ENCODE measurements at regions not wholly inside any gene's neighbourhood (a gene's known extent, or its start where the extent isn't known, plus 50 kb on each side); places are given as distances from the start of the nearest gene placed in this dataset.

DNA sequence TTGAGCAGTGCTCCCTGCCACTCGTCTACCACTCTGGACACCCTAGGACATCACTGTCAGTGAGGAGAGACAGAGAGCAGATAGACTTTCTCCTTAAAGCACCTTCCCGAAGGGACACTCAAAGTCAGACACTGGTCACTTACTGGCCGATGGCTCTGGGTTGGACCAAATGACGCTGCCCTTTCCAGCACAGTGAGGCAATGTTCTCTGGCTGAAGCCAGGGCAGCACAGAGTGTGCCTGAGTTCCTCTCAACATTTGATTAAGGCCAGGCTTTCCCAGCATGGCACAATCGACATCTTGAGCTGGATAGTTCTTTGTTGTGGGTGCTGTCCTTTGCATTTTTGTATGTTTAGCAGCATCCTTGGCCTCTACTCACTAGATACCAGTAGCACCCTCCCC is 206.2 kb downstream of the CSNK2A3 start:
- CTCF ChIA-PET: no interaction called here
- POLR2A ChIA-PET: no interaction called here

DNA sequence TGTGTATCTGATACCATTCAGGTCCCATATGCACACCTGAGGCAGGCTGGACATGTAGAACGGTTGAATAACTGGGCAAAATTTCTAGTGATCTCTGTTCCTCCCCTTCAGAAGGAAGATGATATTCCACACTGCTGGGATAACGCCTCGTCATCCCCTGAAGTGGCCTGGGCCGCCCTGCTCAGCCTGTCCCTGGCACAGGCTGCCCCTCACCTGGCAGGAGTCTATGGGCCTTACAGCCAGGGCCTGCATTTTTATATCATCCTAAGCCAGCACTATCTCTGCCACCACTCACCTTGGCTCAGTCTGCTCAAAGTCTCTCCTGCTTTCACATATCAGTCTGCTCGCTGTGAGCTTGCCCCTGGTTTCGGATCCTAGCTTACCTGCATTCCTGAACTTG is 209.2 kb downstream of the CSNK2A3 start:
- CTCF ChIA-PET: no interaction called here

DNA sequence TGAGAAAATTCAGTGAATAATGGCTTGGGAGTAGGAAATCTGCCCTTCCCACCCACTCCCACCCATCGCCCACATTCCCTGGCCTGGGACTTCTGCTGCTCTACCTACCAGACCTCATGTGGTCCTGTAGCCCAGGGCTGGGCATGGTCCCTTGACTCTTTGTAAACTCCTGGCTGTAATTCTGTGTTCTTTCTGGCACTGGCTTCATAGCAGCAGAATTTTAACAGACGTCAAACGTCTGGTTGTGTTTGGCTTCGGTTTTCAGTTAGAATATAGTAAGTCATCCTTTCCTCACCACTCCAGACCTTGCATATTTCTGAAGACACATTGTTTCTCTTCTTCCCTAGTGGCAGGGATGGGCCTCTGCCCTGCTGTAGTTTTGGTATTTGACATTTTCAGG is 210.6 kb downstream of the CSNK2A3 start:
- ChIA-PET CTCF (no interaction called here), POLR2A (no interaction called here)

More for the DNA sequence above, 209.2 kb downstream of the CSNK2A3 start:
- POLR2A ChIA-PET: no interaction called here

DNA sequence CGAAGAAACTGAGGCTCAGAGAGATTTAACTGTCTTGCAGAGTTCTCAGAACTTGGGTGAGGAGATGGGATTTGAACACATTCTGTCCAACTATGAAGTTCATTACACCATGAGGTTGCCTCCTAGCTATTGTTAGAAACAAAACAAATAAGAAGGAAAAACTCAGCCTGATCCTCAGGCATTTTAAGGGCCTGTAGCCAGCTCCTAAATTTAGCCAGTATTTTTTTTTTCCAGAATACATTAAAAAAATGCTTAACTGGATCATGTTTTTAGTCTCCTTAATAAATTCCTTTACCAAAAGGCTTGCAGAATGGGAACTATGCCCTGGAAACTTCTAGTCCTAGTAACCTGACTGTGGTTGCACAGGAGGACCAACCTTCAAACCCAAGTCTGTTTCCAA is 212.0 kb downstream of the CSNK2A3 start:
- POLR2A ChIA-PET: no interaction called here

DNA sequence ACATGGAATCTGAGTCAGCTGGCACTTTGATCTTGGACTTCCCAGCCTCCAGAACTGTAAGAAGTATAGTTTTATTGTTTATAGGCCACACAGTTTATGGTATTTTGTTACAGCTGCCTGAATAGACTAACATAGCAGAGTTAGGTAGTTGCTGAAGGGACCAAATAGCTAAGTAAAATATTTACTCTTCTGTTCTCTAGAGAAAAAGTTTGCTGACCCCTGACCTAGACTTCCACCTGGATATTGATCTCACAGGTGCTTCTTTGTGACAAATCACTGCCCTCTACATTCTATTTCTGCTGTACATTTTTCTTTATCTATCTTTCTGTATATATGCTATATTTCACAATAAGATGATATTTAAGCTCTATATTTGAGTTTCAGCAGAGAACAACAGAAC is 212.5 kb downstream of the CSNK2A3 start:
- POLR2A ChIA-PET: no interaction called here
- CTCF ChIA-PET: no interaction called here

More for the DNA sequence above, 212.0 kb downstream of the CSNK2A3 start:
- CTCF ChIA-PET: no interaction called here

DNA sequence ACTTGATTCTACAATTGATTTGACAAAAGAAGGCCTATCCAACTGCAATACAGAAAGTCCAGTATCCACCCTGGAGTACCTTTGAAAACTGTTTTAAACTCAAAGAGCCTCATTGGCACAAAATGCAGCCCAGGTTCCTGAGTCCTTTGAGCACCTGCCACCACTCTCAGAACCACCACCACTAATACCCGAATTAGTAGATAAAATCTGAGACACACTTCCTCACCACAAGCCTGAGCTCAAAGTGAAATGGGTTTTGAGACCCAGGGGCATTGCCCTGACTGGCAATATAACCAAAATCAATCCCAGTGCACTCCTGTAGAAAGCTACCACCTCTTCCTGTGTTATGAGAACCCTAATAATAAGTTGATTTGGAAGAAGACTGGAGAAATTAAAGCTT is 215.7 kb downstream of the CSNK2A3 start:
- ChIA-PET POLR2A (no interaction called here), CTCF (no interaction called here)

DNA sequence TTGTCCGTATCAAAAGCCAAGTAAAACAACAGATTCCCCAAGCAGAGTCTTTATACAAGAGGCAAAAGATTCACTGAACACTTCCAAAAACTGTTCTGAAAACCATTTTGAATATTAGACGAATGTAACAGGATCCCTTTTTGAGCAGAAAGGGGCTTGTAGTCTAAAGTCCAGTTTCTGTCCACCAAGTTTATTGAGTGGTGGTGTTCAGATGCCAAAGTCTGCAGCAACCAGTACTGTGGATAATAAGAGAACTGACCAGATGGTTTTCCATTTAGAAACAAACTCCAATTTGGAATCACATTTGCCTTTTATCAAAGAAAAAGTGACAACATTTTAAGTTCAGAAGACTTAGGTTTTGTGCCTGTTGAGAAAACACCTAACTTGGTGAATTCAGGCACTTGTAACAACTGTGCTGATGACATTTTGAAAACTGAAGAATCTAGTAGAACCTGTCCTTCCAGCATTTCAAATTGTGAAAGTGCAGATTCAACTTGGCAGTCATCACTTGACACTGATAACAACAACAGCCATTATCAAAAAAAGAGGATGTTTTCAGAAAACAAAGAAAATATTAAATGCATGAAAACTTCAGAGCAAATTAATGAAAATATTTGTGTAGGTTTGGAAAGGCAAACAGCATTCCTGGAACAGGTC is 217.1 kb downstream of the CSNK2A3 start:
- ChIA-PET POLR2A (no interaction called here), CTCF (no interaction called here)

DNA sequence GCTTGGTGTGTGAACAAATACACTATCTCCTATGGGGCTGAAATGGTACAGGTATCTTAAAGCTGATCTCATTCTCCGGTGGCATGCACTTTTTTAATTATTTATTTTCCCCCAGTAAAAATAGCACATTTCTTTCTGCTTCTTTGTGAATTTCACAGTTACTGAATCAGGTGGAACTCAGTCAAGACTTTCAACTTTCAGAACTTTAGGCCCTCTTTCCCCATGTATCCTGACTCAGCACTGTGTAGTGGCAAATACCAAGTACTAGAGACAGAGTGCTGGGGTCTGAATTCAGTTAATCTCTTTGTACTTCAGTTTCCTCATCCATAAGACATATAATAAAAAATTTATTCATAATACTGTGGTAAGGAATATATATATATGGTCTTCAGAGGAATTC is 223.9 kb downstream of the CSNK2A3 start:
- CTCF ChIA-PET: no interaction called here
- POLR2A ChIA-PET: no interaction called here

DNA sequence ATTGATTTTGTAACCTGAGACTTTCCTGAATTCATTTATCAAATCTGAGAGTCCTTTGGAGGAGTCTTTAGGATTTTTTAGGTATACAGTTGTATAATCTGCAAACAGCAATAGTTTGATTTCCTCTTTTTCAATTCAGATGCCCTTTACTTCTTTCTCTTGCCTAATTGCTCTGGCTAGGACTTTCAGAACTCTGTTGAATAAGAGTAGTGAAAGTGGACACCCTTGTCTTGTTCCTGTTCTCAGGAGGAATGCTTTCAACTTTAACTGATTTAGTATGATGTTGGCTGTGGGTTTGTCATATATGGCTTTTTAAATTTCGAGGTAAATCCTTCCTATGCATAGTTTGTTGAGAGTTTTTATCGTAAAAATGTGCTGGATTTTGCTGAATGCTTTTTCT is 227.4 kb downstream of the CSNK2A3 start:
- POLR2A ChIA-PET: no interaction called here
- CTCF ChIA-PET: no interaction called here

DNA sequence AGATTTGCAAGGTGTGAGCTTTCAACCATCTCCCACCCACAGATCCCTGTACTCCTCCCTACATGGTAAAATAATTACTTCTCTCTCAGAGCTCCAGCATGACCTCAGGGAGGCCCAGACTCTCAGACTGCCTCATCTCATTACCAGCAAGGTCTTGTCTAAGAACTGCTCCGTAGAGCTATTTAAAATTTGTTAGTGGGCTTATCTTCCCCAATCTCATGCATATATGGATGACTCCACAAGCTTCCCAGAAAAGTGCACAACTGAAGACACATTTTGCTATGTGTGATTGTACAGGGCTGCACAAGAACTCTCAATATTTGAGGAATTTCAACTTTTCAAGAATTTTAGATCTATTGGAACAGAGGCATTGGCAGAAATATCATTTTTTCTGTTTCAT is 230.3 kb downstream of the CSNK2A3 start:
- CTCF ChIA-PET: no interaction called here
- POLR2A ChIA-PET: no interaction called here

DNA sequence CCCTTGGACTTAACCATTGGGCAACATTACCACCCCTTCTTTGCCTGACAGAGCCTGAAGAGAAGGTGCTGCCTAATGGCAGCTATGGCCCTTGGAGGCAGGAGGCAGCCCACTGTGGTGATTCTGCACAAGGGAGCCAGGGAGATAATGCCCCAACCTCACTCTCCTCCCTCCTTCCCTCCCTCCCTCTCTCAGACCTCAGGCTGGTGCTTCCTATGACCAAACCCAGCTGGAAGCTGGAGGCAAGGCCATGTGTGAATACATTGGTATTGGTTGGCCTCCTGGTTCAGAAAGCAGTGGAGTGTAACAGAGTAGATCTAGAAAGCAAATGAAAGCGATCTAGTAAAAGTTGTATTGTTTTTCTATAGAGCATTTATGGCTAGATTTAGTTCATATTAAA is 233.1 kb downstream of the CSNK2A3 start:
- CTCF ChIA-PET: no interaction called here
- POLR2A ChIA-PET: no interaction called here

DNA sequence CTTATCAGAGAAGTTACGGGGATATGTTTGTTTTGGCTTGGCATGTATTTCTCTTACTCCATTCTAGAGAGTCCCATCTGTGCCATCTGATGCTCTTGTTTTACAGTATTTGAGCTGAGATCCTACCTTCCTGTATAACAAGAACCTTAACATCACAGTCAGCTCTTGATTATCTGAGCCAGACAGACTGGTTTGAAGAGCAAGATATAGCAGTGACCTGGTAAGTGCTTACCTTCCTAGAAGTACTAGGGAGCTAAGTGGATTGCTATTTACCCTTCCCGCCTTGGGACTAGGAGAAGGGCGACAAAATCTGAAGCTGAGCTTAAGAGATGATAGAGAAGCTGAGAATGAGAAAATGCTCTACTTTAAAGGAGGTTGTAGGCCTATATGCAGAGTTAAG is 235.3 kb downstream of the CSNK2A3 start:
- CTCF ChIA-PET: no interaction called here

DNA sequence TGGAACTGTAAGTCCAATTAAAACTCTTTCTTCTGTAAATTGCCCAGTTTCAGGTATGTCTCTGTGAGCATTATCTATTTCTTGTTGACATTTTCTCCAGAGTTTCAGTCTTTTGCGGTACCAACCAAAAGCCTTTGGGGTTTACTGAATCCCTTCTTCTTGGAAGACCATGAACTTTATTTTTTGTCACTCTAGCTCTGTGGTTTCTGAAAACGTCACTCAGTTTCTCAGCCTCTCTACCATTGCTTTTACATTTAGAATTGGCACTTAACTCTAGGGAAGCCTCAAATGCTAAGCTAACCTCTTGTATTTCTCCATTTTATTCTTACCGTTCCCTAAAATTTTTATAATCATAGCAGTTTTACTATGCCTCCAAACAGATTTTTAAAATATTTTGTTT is 237.6 kb downstream of the CSNK2A3 start:
- POLR2A ChIA-PET: no interaction called here
- CTCF ChIA-PET: no interaction called here

More for the DNA sequence above, 235.3 kb downstream of the CSNK2A3 start:
- POLR2A ChIA-PET: no interaction called here

DNA sequence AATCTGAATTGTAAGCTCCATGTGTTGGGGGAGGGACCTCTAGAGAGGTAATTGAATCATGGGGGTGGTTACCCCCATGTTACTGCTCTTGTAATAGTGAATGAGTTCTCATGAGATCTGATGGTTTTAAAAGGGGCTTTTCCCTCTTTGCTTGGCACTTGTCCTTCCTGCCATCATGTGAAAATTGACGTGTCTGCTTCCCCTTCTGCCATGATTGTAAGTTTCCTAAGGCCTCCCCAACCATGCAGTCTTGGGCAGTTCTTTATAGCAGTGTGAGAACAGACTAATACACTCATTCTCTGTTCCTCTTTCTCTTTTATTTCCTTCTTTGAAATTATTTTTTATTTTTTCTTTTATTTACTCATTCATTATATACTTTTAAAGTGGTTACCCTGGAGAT is 239.4 kb downstream of the CSNK2A3 start:
- CTCF ChIA-PET: no interaction called here
- POLR2A ChIA-PET: no interaction called here

DNA sequence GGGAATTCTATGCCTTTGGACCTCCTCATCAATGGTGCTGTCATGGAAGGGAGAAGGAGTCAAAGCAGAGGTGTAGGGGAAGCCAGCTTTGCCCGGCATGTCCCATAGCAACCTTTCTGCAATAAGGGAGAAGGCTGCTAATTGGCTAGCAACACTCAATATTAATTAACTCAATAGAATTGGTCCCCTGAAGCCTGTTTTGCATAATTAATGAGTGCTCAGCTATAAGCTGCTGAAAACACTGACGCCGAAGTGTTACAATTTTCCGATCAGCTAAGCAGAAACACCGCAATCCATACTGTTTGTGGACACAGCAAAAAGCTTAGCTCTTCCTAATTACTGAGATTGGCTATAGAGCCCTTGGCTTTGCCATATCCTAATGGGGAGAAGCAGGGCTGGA is 245.0 kb downstream of the CSNK2A3 start:
- ChIA-PET CTCF (no interaction called here), POLR2A (no interaction called here)

DNA sequence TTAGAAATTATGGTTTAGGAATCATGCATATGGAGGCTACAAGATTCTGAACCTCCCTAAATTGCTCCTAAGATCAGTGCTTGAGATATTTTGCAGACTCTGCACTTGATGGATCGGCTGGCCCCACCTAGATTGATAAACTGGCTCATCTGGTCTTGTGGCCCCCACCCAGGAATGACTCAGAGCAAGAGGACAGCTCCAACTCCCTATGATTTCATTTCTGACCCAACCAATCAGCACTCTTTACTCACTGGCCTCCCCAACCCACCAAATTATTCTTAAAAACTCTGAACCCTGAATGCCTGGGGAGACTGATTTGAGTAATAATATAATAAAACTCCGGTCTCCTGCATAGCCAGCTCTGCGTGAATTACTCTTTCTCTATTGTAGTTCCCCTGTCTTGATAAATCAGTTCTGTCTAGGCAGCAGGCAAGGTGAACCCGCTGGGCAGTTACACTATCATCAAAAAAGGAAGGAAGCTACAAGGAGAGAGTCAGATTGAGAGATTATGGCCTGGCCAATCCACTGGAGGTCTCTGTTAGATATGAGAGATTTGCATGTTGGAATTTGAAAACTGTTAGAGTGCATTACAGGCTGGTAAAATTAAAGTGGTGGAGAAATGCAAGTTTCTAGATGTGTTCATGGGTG is 245.8 kb downstream of the CSNK2A3 start:
- ChIA-PET POLR2A (no interaction called here), CTCF (no interaction called here)

DNA sequence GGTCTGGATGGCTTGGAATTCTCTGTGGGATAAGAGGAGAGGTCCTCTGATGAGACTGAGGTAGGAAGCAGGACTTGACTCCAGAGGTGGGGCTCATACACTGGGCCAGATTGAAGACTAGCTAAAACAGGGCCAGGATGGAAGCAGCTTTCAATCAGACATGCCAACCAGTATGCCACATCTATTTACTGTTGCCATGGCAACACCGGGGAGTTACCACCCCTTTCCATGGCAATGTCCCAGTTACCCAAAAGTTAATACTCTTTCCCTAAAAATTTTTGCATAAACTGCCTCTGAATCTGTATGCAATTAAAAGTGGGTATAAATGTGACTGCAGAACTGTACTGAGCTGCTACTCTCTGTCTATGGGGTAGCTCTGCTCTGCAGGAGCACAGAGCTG is 247.5 kb upstream of the ZBED5 start:
- CTCF ChIA-PET: no interaction called here

DNA sequence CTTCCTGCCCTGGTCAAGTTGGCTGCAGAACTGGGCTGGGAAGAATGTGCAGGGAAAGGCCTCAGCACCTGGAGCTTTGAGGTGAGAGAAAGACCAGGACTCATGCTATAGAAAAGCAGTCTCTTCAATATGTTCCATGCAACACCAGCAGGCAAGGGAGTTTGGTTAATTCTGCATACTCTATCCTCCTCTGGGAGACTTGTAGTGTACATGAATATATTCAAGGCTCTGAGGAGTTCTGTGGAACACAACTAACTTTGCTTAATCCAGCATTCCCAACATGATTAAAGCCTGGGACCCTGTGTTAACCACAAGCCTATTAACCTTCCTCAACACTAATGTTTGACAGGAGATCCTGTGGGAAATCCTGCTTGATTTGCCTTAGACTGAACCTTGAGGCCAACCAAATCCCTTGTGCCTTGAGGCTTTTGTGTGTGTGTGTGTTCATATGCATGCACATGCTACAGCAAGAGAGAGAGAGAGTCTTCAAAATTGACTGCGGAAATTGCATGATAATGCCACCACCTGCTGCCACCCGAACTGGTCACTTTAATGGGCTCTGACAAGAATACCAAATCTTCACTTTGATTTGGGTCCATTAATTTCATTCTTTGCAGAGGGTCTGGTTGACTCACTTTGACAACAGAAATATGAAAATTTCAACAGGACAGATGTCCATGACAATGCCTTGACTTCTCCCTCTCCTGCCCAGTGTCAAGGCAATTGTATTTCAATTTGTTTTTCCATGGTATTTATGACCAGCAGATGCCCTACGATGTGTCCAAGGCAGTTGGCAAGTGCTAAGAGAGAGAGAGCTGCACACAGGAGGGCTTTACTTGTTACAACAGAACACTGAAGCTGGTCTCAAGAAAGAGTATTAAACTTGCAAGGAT is 238.2 kb upstream of the ZBED5 start:
- CTCF ChIA-PET: no interaction called here
- POLR2A ChIA-PET: no interaction called here

More for the DNA sequence above, 247.5 kb upstream of the ZBED5 start:
- POLR2A ChIA-PET: no interaction called here

DNA sequence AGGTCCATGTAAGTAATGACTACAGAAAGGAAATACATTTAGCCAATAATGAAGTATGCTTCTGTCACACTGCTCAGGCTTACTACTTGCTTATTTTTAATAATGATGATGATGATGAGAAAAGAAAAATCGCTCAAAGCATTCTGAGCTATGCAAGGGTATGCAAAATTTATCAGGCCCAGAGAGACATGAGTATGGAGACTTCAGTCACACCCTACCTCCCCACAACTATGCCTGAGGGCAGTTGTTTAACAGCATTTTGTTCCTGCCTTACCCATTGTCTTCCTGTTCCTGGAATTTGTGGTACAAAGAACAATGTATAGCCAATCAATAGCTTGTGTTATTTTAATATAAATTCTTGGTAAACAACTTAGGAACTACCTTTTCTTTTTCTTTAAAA is 232.6 kb upstream of the ZBED5 start:
- POLR2A ChIA-PET: no interaction called here
- CTCF ChIA-PET: no interaction called here

DNA sequence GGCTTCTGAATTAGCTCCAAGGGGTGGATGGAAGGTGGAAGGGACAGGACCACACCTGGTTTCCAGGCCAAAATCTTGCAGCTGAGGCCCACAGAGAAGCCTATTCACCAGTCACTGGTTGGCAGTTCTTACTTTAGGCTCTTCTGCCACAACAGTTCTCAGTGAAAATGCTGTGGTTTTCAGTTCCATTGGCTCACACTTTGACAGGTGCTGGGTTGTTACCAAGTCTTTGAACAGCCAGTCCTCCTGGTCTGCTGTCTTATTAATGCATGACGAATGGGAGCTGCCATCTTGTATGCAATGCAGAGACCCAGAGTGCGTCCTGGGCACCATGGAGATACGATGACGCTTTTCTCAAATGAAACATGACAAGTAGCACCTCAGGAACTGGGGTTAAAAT is 232.0 kb upstream of the ZBED5 start:
- CTCF ChIA-PET: no interaction called here

DNA sequence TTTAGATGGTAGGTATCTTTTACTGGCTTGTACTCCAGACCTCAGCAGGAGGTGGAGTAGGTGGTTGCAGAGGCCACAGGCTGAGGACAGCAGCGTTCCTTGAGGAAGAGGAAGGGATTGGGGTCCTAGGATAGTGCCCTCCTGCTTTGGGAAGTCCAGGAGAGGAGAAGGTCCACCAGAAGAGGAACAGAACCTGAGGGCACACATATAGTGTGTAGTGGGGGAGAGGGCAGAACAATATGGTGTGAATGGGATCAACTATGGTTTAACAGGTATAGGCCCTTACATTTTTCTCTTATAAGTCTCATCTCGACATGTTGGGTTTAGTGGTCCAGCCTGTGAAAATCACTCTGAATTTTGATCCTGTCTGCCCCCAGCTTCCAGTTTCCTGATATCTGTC is 229.1 kb upstream of the ZBED5 start:
- CTCF ChIA-PET: no interaction called here
- POLR2A ChIA-PET: no interaction called here

More for the DNA sequence above, 232.0 kb upstream of the ZBED5 start:
- POLR2A ChIA-PET: no interaction called here

DNA sequence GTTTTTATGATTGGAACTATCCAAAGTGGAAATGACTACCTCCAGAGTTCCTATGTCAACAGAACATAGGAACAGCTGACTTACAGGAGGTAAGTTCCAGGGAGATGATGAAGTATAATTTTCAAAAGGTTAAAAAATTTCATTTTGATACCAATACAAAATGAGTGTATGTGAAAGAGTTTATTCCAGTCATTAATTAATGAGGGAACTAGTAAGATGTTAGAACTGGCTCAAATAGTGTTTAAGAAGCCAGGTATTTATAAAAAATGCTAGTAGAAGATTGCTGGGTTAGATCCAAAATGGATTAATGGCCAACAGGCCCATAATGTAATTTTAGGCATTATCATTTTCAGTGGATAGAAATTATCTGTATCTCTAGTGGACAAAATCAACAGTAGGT is 227.7 kb upstream of the ZBED5 start:
- POLR2A ChIA-PET: no interaction called here
- CTCF ChIA-PET: no interaction called here
